H1 (cell line): ENCODE measurements at regions not wholly inside any gene's neighbourhood (a gene's known extent, or its start where the extent isn't known, plus 50 kb on each side); places are given as distances from the start of the nearest gene placed in this dataset.

Source experiments
- ASH2L ChIP-seq: fragments of 200-600, 300-600 bp; sonication (generic); IDR thresholded peaks from one replicate; pipeline ENCODE4 v1.7.1; 2017; ENCODE audit warnings: low read length
- BACH1 ChIP-seq: IDR thresholded peaks from 2 replicates; pipeline ENCODE4 v1.6.1; 2012; ENCODE audit warnings: low read length, improper control_type of control experiment
- BRCA1 ChIP-seq: IDR thresholded peaks from 2 replicates; pipeline ENCODE4 v1.6.1; 2012; ENCODE audit warnings: low read depth, low read length, improper control_type of control experiment
- CBX8 ChIP-seq: fragments of 300-800, 300-1000 bp; sonication (generic); IDR thresholded peaks from 2 replicates; pipeline ENCODE4 v1.7.1; 2016; ENCODE audit warnings: low read depth, low read length, borderline replicate concordance
- EZH2 ChIP-seq: fragments of 200-600 bp; sonication (generic); IDR thresholded peaks from 2 replicates; pipeline ENCODE4 v1.7.1; 2012; ENCODE audit warnings: low read depth, mild to moderate bottlenecking, moderate library complexity, low read length, inconsistent platforms; ENCODE audit not compliant: severe bottlenecking
- FOSL1 ChIP-seq: IDR thresholded peaks from 2 replicates; pipeline ENCODE4 v1.6.1; 2011; ENCODE audit warnings: mild to moderate bottlenecking, low read depth, low read length, moderate library complexity; ENCODE audit not compliant: insufficient read depth
- NANOG ChIP-seq: IDR thresholded peaks from 2 replicates; pipeline ENCODE4 v1.6.1; 2011; ENCODE audit warnings: low read length, low read depth, mild to moderate bottlenecking, inconsistent platforms; ENCODE audit not compliant: insufficient read depth, poor library complexity, severe bottlenecking
- POU5F1 ChIP-seq: IDR thresholded peaks from 2 replicates; pipeline ENCODE4 v1.6.1; 2011; ENCODE audit warnings: low read depth, mild to moderate bottlenecking, low read length, moderate library complexity
- RNF2 ChIP-seq: fragments of 200-900, 300-1000 bp; sonication (generic); IDR thresholded peaks from 2 replicates; pipeline ENCODE4 v1.7.1; 2016; ENCODE audit warnings: borderline replicate concordance, low read depth, mild to moderate bottlenecking, antibody characterized with exemption, low read length; ENCODE audit not compliant: poor library complexity, severe bottlenecking; ENCODE audit errors: missing control alignments
- SAP30 ChIP-seq: fragments of 300-600 bp; sonication (generic); IDR thresholded peaks from 2 replicates; pipeline ENCODE4 v1.7.1; 2012; ENCODE audit warnings: low read length, moderate library complexity, mild to moderate bottlenecking, inconsistent platforms; ENCODE audit not compliant: insufficient read depth, insufficient replicate concordance
- ZNF274 ChIP-seq: IDR thresholded peaks from 2 replicates; pipeline ENCODE4 v1.7.0; 2012; ENCODE audit warnings: low read length, borderline replicate concordance; ENCODE audit errors: extremely low read depth
- TF ChIP-seq, protein P1 (sequence below): fragments of 300-600 bp; sonication (generic); IDR thresholded peaks from 2 replicates; pipeline ENCODE4 v1.7.1; 2012; ENCODE audit warnings: low read length, moderate library complexity, mild to moderate bottlenecking, inconsistent platforms; ENCODE audit not compliant: insufficient replicate concordance

DNA sequence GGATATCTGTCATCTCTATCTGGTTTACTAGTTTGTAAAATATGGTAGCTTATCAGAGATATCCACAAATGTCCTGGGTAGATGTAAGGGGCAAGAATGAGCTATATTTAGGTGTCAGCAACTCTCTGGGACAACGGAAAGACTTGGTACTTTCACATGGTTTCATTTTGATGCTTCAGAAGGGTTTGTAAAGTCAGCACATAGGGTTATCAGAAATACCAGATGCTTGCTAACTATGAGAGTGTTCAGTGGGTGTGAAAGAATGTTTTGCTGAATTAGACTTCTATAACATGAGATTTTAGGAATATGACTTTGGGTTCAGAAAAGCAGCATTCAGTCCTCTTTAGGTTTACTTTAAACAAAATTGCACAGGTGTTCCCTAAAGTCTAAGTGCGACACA lies 466.5 kb upstream of the PDZRN3 start (continued):
- TF ChIP-seq, protein P1, sequence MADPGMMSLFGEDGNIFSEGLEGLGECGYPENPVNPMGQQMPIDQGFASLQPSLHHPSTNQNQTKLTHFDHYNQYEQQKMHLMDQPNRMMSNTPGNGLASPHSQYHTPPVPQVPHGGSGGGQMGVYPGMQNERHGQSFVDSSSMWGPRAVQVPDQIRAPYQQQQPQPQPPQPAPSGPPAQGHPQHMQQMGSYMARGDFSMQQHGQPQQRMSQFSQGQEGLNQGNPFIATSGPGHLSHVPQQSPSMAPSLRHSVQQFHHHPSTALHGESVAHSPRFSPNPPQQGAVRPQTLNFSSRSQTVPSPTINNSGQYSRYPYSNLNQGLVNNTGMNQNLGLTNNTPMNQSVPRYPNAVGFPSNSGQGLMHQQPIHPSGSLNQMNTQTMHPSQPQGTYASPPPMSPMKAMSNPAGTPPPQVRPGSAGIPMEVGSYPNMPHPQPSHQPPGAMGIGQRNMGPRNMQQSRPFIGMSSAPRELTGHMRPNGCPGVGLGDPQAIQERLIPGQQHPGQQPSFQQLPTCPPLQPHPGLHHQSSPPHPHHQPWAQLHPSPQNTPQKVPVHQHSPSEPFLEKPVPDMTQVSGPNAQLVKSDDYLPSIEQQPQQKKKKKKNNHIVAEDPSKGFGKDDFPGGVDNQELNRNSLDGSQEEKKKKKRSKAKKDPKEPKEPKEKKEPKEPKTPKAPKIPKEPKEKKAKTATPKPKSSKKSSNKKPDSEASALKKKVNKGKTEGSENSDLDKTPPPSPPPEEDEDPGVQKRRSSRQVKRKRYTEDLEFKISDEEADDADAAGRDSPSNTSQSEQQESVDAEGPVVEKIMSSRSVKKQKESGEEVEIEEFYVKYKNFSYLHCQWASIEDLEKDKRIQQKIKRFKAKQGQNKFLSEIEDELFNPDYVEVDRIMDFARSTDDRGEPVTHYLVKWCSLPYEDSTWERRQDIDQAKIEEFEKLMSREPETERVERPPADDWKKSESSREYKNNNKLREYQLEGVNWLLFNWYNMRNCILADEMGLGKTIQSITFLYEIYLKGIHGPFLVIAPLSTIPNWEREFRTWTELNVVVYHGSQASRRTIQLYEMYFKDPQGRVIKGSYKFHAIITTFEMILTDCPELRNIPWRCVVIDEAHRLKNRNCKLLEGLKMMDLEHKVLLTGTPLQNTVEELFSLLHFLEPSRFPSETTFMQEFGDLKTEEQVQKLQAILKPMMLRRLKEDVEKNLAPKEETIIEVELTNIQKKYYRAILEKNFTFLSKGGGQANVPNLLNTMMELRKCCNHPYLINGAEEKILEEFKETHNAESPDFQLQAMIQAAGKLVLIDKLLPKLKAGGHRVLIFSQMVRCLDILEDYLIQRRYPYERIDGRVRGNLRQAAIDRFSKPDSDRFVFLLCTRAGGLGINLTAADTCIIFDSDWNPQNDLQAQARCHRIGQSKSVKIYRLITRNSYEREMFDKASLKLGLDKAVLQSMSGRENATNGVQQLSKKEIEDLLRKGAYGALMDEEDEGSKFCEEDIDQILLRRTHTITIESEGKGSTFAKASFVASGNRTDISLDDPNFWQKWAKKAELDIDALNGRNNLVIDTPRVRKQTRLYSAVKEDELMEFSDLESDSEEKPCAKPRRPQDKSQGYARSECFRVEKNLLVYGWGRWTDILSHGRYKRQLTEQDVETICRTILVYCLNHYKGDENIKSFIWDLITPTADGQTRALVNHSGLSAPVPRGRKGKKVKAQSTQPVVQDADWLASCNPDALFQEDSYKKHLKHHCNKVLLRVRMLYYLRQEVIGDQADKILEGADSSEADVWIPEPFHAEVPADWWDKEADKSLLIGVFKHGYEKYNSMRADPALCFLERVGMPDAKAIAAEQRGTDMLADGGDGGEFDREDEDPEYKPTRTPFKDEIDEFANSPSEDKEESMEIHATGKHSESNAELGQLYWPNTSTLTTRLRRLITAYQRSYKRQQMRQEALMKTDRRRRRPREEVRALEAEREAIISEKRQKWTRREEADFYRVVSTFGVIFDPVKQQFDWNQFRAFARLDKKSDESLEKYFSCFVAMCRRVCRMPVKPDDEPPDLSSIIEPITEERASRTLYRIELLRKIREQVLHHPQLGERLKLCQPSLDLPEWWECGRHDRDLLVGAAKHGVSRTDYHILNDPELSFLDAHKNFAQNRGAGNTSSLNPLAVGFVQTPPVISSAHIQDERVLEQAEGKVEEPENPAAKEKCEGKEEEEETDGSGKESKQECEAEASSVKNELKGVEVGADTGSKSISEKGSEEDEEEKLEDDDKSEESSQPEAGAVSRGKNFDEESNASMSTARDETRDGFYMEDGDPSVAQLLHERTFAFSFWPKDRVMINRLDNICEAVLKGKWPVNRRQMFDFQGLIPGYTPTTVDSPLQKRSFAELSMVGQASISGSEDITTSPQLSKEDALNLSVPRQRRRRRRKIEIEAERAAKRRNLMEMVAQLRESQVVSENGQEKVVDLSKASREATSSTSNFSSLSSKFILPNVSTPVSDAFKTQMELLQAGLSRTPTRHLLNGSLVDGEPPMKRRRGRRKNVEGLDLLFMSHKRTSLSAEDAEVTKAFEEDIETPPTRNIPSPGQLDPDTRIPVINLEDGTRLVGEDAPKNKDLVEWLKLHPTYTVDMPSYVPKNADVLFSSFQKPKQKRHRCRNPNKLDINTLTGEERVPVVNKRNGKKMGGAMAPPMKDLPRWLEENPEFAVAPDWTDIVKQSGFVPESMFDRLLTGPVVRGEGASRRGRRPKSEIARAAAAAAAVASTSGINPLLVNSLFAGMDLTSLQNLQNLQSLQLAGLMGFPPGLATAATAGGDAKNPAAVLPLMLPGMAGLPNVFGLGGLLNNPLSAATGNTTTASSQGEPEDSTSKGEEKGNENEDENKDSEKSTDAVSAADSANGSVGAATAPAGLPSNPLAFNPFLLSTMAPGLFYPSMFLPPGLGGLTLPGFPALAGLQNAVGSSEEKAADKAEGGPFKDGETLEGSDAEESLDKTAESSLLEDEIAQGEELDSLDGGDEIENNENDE, result no peak
- TF ChIP-seq BRCA1 (no peak), CBX8 (no peak), EZH2 (no peak), RNF2 (no peak), NANOG (no peak), ZNF274 (no peak), FOSL1 (no peak), POU5F1 (no peak), BACH1 (no peak), ASH2L (no peak), SAP30 (no peak)
